ENCODE measurements at regions not wholly inside any gene's neighbourhood (a gene's known extent, or its start where the extent isn't known, plus 50 kb on each side); places are given as distances from the start of the nearest gene placed in this dataset.

GRCh38 chr6:82025271-82025670 lies 222.3 kb downstream of the IBTK start:
- Histone ChIP-seq H3K4me1 (no peaks in the 10 kb centered on the region), H4K20me1 (no peaks in the 10 kb centered on the region), H3K9me3 (replicated peaks in 1 of 11) (no peaks in the 10 kb centered on the region), H3K9ac (no peak overlapping the region), H3K36me3 (no peaks in the 10 kb centered on the region), H3K4me3 (no peak overlapping the region), H3K27ac (no peak overlapping the region), H3K4me2 (no peak overlapping the region), H3K27me3 (no peaks in the 10 kb centered on the region)
- TF ChIP-seq Cebpa-rat (IDR thresholded peaks at IDR 0.05), result no peak

GRCh38 chr6:82022614-82023129 lies 224.9 kb downstream of the IBTK start:
- H3K9ac ChIP-seq, result no peak overlapping the region

GRCh38 chr6:82017773-82018172 lies 229.8 kb downstream of the IBTK start:
- H3K27me3 ChIP-seq, result no peaks in the 10 kb centered on the region
- H3K4me2 ChIP-seq, result no peak overlapping the region
- H3K27ac ChIP-seq, result no peak overlapping the region
- no peak for TF ChIP-seq Cebpa-rat (IDR thresholded peaks at IDR 0.05)
- no peak overlapping the region for H3K9ac ChIP-seq
- H4K20me1 ChIP-seq, result no peaks in the 10 kb centered on the region
- no peaks in the 10 kb centered on the region for H3K36me3 ChIP-seq
- no peaks in the 10 kb centered on the region for H3K9me3 ChIP-seq (replicated peaks in 1 of 11)
- peaks cover 0 to 19% (median 0%) of the 10 kb centered on the region in 10 experiments; a peak in 4 of 20 replicates for H3K4me1 ChIP-seq
- H3K4me3 ChIP-seq, result no peak overlapping the region

More at GRCh38 chr6:82022614-82023129, 224.9 kb downstream of the IBTK start:
- Histone ChIP-seq H3K27ac (no peak overlapping the region), H3K4me3 (no peak overlapping the region), H3K36me3 (no peaks in the 10 kb centered on the region), H3K9me3 (replicated peaks in 1 of 11) (no peaks in the 10 kb centered on the region), H3K27me3 (no peaks in the 10 kb centered on the region), H3K4me1 (no peaks in the 10 kb centered on the region), H3K4me2 (no peak overlapping the region), H4K20me1 (no peaks in the 10 kb centered on the region)
- TF ChIP-seq Cebpa-rat (IDR thresholded peaks at IDR 0.05), result no peak

GRCh38 chr6:82017288-82017687 lies 230.3 kb downstream of the IBTK start:
- Histone ChIP-seq H3K4me1 (peaks cover 0 to 19% (median 0%) of the 10 kb centered on the region in 10 experiments; a peak in 4 of 20 replicates), H3K9ac (no peak overlapping the region), H3K4me3 (no peak overlapping the region), H3K9me3 (replicated peaks in 1 of 11) (no peaks in the 10 kb centered on the region), H3K36me3 (no peaks in the 10 kb centered on the region), H4K20me1 (no peaks in the 10 kb centered on the region), H3K4me2 (no peak overlapping the region), H3K27me3 (no peaks in the 10 kb centered on the region), H3K27ac (no peak overlapping the region)
- TF ChIP-seq Cebpa-rat (IDR thresholded peaks at IDR 0.05), result no peak

- Histone ChIP-seq H3K4me2 (peak overlapping the region in 3 of 11 experiments; percentile 43 to 46 (median 46); a peak in 5 of 22 replicates), H3K9ac (no peak overlapping the region), H3K9me3 (replicated peaks in 1 of 11) (no peaks in the 10 kb centered on the region), H3K27ac (peak overlapping the region in 2 of 11 experiments; percentile 39 to 42; a peak in 3 of 22 replicates), H4K20me1 (no peaks in the 10 kb centered on the region), H3K27me3 (no peaks in the 10 kb centered on the region), H3K4me3 (no peak overlapping the region), H3K36me3 (no peaks in the 10 kb centered on the region), H3K4me1 (peaks cover 0 to 19% (median 0%) of the 10 kb centered on the region in 10 experiments; a peak in 4 of 20 replicates)
- TF ChIP-seq Cebpa-rat (IDR thresholded peaks at IDR 0.05), result no peak
These were observed 232.0 kb downstream of the IBTK start for GRCh38 chr6:82015526-82015925.

- H3K27ac ChIP-seq, result peak overlapping the region in 2 of 11 experiments; percentile 39 to 44; a peak in 4 of 22 replicates
- peak overlapping the region in 4 of 11 experiments; percentile 9 to 46 (median 44); a peak in 6 of 22 replicates for H3K4me2 ChIP-seq
- no peaks in the 10 kb centered on the region for H3K36me3 ChIP-seq
- no peaks in the 10 kb centered on the region; a peak in 1 of 22 replicates for H3K9me3 ChIP-seq (replicated peaks in 1 of 11)
- peaks cover 0 to 19% (median 0%) of the 10 kb centered on the region in 10 experiments; a peak in 4 of 20 replicates for H3K4me1 ChIP-seq
- H3K9ac ChIP-seq, result no peak overlapping the region
- no peaks in the 10 kb centered on the region for H4K20me1 ChIP-seq
- no peak overlapping the region for H3K4me3 ChIP-seq
- H3K27me3 ChIP-seq, result no peaks in the 10 kb centered on the region
- TF ChIP-seq Cebpa-rat (IDR thresholded peaks at IDR 0.05), result no peak
These were observed 232.5 kb downstream of the IBTK start for GRCh38 chr6:82015043-82015442.

GRCh38 chr6:82013561-82014530 lies 233.7 kb downstream of the IBTK start:
- no peaks in the 10 kb centered on the region for H3K27me3 ChIP-seq
- no peak for TF ChIP-seq Cebpa-rat (IDR thresholded peaks at IDR 0.05)
- H3K9ac ChIP-seq, result no peak overlapping the region
- H3K4me1 ChIP-seq, result peaks cover 0 to 19% (median 0%) of the 10 kb centered on the region in 10 experiments; a peak in 4 of 20 replicates
- H3K4me3 ChIP-seq, result no peak overlapping the region
- H4K20me1 ChIP-seq, result no peaks in the 10 kb centered on the region
- H3K4me2 ChIP-seq, result peak overlapping the region in 1 of 11 experiments; percentile 11; a peak in 2 of 22 replicates
- peaks cover 0 to 7% (median 0%) of the 10 kb centered on the region in 11 experiments; a peak in 1 of 22 replicates for H3K9me3 ChIP-seq (replicated peaks in 1 of 11)
- no peaks in the 10 kb centered on the region for H3K36me3 ChIP-seq
- H3K27ac ChIP-seq, result no peak overlapping the region

GRCh38 chr6:82006027-82006738 lies 241.4 kb downstream of the IBTK start:
- Histone ChIP-seq H3K4me1 (no peaks in the 10 kb centered on the region), H3K9ac (no peak overlapping the region), H3K36me3 (no peaks in the 10 kb centered on the region), H4K20me1 (no peaks in the 10 kb centered on the region), H3K9me3 (replicated peaks in 1 of 11) (peaks cover 0 to 7% (median 0%) of the 10 kb centered on the region in 11 experiments; a peak in 1 of 22 replicates), H3K27me3 (no peaks in the 10 kb centered on the region), H3K4me3 (no peak overlapping the region), H3K4me2 (no peak overlapping the region), H3K27ac (no peak overlapping the region)
- no peak for TF ChIP-seq Cebpa-rat (IDR thresholded peaks at IDR 0.05)

GRCh38 chr6:82000551-82000950 lies 247.0 kb downstream of the IBTK start:
- Histone ChIP-seq H4K20me1 (no peaks in the 10 kb centered on the region), H3K4me2 (no peak overlapping the region), H3K36me3 (no peaks in the 10 kb centered on the region), H3K4me1 (peaks cover 0 to 23% (median 0%) of the 10 kb centered on the region in 10 experiments; a peak in 4 of 20 replicates), H3K27me3 (no peaks in the 10 kb centered on the region), H3K27ac (no peak overlapping the region), H3K9ac (no peak overlapping the region), H3K4me3 (no peak overlapping the region), H3K9me3 (replicated peaks in 1 of 11) (no peaks in the 10 kb centered on the region)
- TF ChIP-seq Cebpa-rat (IDR thresholded peaks at IDR 0.05), result no peak

Measured in BLaER1 treated with 17β-estradiol and CSF1 and Interleukin-3, amounts not matched to agents 10 nM and 100 nM (cell line).